22Rv1 (cell line): ENCODE measurements at regions not wholly inside any gene's neighbourhood (a gene's known extent, or its start where the extent isn't known, plus 50 kb on each side); places are given as distances from the start of the nearest gene placed in this dataset.

Experiments used
- ZFX ChIP-seq: fragments of 450-650 bp; IDR thresholded peaks from 2 replicates; pipeline ENCODE4 v1.6.1; 2017; ENCODE audit warnings: antibody characterized with exemption, borderline replicate concordance
- TF ChIP-seq, protein P1 (sequence below): fragments of 450-650 bp; IDR thresholded peaks from 2 replicates; pipeline ENCODE4 v1.5.1; 2017; ENCODE audit warnings: mild to moderate bottlenecking

DNA sequence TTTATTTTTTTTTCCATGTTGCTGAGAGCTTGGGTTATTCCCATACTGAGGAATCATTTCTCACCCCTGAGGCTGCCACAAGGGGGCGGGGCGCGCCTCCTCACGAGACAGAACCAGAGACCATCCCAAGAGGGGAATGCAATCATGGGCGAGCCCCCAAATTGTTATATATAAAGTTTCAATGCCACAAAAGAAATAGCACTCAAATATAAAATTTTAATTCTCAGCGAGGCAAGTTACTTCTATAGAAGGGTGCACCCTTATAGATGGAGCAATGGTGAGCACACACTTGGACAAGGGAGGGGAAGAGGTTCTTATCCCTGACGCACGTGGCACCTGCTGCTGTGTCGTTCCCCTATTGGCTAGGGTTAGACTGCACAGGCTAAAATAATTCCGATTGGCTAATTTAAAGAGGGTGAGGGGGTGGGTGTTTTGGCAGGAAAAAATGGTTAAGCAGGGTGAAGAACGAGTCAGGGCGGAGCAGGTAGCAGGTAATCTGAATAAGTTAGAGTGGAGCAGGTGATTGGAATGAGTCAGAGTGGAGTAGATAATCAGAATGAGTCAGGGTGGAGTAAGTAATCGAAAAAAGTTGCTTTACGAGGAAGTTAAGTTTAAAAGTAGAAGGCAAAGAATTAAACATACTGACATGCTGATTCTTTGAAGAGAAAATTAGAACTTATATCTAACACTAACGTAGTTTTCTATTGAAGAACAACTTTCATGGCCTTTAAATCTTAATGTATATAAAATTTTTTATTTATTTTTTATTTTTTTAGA, 177.5 kb downstream of the MTCL1 start:
- TF ChIP-seq, protein P1, sequence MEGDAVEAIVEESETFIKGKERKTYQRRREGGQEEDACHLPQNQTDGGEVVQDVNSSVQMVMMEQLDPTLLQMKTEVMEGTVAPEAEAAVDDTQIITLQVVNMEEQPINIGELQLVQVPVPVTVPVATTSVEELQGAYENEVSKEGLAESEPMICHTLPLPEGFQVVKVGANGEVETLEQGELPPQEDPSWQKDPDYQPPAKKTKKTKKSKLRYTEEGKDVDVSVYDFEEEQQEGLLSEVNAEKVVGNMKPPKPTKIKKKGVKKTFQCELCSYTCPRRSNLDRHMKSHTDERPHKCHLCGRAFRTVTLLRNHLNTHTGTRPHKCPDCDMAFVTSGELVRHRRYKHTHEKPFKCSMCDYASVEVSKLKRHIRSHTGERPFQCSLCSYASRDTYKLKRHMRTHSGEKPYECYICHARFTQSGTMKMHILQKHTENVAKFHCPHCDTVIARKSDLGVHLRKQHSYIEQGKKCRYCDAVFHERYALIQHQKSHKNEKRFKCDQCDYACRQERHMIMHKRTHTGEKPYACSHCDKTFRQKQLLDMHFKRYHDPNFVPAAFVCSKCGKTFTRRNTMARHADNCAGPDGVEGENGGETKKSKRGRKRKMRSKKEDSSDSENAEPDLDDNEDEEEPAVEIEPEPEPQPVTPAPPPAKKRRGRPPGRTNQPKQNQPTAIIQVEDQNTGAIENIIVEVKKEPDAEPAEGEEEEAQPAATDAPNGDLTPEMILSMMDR, result peak; percentile 42
- no peak for TF ChIP-seq ZFX
